ENCODE measurements at regions not wholly inside any gene's neighbourhood (a gene's known extent, or its start where the extent isn't known, plus 50 kb on each side); places are given as distances from the start of the nearest gene placed in this dataset.

DNA sequence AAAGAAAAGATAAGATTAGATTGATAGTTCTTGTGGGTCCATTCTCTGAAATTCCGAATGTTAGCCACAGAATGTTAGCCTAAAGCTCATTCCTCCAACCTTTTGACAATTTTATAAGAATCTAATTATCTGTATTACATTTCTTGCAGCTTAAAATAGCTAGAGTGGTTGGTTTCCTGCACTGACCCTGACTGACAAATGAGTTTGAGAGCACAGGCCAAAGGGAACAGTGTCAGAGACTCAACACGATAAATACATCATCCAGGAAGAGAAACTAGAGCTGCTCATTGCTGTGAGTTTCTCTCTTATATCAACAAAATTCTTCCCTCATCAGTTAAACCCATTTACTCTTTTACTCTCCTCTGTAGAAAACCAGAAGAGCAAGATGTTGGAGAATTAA lies 82.1 kb upstream of the PPM1J start:
- Histone ChIP-seq H3K4me3 (no peak overlapping the region), H3K4me1 (no peaks in the 10 kb centered on the region), H3K27me3 (replicated peaks in 1 of 7) (no peaks in the 10 kb centered on the region), H3K27ac (no peak overlapping the region), H3K9me3 (no peaks in the 10 kb centered on the region), H3K36me3 (no peaks in the 10 kb centered on the region)
- DNase-seq = no peak
- 56 to 73% (median 66%) methylated on average over 2 of the region's 2 CpGs for WGBS, 5 donors
- intact Hi-C loops (cut with DNase I; ENCODE audit: low total_unique reads) = no loop called here
- TF ChIP-seq, protein P1, sequence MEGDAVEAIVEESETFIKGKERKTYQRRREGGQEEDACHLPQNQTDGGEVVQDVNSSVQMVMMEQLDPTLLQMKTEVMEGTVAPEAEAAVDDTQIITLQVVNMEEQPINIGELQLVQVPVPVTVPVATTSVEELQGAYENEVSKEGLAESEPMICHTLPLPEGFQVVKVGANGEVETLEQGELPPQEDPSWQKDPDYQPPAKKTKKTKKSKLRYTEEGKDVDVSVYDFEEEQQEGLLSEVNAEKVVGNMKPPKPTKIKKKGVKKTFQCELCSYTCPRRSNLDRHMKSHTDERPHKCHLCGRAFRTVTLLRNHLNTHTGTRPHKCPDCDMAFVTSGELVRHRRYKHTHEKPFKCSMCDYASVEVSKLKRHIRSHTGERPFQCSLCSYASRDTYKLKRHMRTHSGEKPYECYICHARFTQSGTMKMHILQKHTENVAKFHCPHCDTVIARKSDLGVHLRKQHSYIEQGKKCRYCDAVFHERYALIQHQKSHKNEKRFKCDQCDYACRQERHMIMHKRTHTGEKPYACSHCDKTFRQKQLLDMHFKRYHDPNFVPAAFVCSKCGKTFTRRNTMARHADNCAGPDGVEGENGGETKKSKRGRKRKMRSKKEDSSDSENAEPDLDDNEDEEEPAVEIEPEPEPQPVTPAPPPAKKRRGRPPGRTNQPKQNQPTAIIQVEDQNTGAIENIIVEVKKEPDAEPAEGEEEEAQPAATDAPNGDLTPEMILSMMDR (IDR thresholded peaks at IDR 0.05 in 8 of 11, conservative IDR thresholded peaks at IDR 0.05 in 3 of 11) = no peak
- no peak for TF ChIP-seq POLR2A (IDR thresholded peaks at IDR 0.05)
- no peak for TF ChIP-seq POLR2AphosphoS5 (IDR thresholded peaks at IDR 0.05)

GRCh38 chr1:112794654-112795239 lies 79.6 kb upstream of the PPM1J start:
- TF ChIP-seq POLR2A (IDR thresholded peaks at IDR 0.05) = no peak
- TF ChIP-seq, protein P1 (IDR thresholded peaks at IDR 0.05 in 8 of 11, conservative IDR thresholded peaks at IDR 0.05 in 3 of 11) = no peak
- TF ChIP-seq POLR2AphosphoS5 (IDR thresholded peaks at IDR 0.05) = no peak
- Histone ChIP-seq H3K9me3 (no peaks in the 10 kb centered on the region), H3K27me3 (replicated peaks in 1 of 7) (no peaks in the 10 kb centered on the region), H3K4me1 (no peaks in the 10 kb centered on the region), H3K27ac (no peak overlapping the region), H3K4me3 (no peak overlapping the region), H3K36me3 (no peaks in the 10 kb centered on the region)
- intact Hi-C loops (cut with DNase I; ENCODE audit: low total_unique reads) = no loop called here
- no peak for DNase-seq
- WGBS, 5 donors = 68 to 78% (median 74%) methylated on average over 4 of the region's 4 CpGs

GRCh38 chr1:112793631-112794565 lies 78.8 kb upstream of the PPM1J start:
- intact Hi-C loops (cut with DNase I; ENCODE audit: low total_unique reads) = no loop called here
- 73 to 85% (median 81%) methylated on average over 10 of the region's 10 CpGs for WGBS, 5 donors

More at GRCh38 chr1:112793631-112794565, 78.8 kb upstream of the PPM1J start:
- Histone ChIP-seq H3K27ac (no peak overlapping the region), H3K4me3 (no peak overlapping the region), H3K36me3 (no peaks in the 10 kb centered on the region), H3K4me1 (no peaks in the 10 kb centered on the region), H3K27me3 (replicated peaks in 1 of 7) (no peaks in the 10 kb centered on the region), H3K9me3 (no peaks in the 10 kb centered on the region)
- TF ChIP-seq POLR2AphosphoS5 (IDR thresholded peaks at IDR 0.05) (no peak), POLR2A (IDR thresholded peaks at IDR 0.05) (no peak)
- TF ChIP-seq, protein P1 (IDR thresholded peaks at IDR 0.05 in 8 of 11, conservative IDR thresholded peaks at IDR 0.05 in 3 of 11) = no peak
- DNase-seq = no peak
